ENCODE measurements at regions not wholly inside any gene's neighbourhood (a gene's known extent, or its start where the extent isn't known, plus 50 kb on each side); places are given as distances from the start of the nearest gene placed in this dataset.

- no peak for DNase-seq
These were observed 1082.4 kb upstream of the MAP3K7 start for GRCh38 chr6:91669154-91669870.

- DNase-seq, result no peak
These were observed 1080.7 kb upstream of the MAP3K7 start for GRCh38 chr6:91667596-91667995.

DNA sequence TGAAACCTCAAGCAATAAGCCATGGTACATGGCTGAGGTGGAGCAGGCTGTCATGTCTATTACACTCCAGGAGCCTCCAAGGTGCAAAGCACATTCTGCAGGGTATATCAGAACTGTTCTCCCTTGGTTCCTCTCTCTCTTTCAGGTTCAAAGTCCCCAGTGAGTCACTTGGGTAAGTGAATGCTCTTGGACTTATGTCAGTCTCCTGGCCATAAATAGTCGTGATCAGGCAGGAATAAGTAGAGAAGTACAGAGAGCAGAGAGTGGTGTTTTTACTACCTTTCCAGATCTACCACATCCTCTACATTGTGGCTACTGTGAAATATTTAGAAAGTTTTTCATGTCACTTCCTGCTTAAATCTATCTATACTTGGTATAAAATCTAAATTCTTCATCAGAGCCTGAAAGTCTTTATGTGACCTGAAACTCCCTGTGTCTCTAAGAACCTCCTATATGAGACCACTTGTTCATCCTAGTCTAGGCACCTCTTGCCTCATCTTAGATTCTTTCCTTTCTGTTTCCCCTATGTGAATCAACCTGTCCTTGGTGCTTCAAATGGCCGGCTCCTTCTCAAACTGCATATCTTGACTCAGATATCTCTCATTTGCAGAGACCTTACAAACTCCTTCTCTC lies 1077.6 kb upstream of the MAP3K7 start:
- no peak for DNase-seq

- no peak for DNase-seq
These were observed 1074.0 kb upstream of the MAP3K7 start for GRCh38 chr6:91660893-91661292.

- no peak for DNase-seq
These were observed 1073.0 kb upstream of the MAP3K7 start for GRCh38 chr6:91659891-91660290.

DNA sequence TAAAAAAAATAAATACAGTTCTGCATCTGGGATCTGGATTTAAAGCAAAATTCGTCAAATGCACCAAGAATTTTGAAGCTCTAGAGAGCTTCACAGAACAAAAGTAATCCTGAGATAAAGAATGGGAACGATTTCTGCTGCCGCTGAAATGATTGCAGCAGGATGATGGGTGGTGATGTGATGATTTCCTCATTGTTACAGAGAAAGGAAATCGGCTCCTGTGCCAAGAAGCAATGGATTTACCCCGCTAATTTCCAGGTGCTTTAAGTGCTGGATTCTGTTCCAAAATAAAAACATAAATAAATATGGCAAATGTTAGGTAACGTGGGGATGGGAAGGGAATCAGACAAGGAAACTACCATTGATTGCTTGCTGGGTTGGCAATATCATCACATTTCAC lies 1067.9 kb upstream of the MAP3K7 start:
- DNase-seq, result no peak

DNA sequence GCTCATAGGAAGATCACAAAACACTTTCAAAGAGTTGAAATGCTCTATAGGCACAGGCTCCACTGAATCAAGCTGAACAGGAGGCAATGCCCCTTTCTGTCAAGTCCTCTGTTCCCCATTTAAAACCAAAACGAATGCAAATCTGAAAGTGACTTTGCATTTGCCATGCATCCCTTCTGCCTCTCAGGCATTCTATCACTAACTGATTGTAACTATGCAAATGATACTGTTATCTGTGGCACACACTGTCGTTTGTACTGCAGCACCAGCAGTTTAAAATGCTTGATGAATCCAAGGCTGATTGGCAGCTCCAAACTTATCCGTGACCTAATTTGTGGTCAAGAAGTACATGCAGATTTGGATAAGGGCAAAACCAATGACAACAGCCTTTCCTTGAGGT lies 1067.5 kb upstream of the MAP3K7 start:
- DNase-seq, result no peak

- no peak for DNase-seq
These were observed 1067.0 kb upstream of the MAP3K7 start for GRCh38 chr6:91653895-91654294.

DNA sequence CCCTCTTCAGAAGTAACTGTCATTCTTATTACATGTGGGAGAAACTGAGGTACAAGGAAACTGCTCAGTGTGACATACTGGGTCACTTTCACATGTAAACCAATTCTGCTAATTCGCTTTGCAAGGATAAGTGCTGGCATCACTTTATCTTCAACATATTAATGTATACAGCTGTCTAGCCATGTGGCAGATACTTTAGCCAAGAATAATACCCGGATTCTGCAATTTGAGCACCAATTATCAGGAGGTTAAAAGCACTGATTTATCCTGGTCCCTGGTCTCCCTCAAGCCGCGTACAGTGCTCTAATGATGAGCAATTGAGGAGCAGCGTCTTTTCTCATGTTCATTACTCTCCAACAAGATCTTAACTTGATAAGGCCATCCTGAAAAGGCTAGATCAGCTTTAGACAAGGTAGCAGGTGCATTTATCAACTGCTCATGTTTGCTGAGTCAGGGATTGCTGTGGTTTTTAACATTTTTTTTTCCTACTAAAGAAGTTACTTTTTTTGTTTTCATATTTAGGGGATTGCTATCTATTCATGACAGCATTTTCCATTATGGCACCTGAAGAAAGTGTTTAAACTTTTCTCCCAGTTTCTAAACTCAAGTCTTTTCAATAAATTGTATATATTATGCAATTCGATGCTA lies 1066.3 kb upstream of the MAP3K7 start:
- no peak for DNase-seq

- DNase-seq, result no peak
These were observed 1059.8 kb upstream of the MAP3K7 start for GRCh38 chr6:91646649-91647048.

DNA sequence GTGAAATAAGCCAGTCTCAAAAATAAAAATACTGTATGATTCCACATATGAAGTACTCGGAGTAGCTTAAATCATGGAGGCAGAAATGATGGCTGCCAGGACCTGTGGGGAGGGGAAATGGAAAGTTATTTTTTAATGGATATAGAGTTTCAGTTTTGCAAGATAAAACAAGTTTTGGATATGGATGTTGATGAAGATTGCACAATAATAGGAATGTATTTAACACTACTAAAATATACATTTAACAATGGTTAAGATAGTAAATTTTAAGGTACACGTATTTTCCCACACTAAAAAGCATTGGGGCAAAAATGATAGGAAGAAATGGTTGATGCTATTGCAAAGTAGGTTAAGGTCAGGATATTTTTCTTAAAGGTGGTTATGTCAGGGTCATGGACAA lies 1058.9 kb upstream of the MAP3K7 start:
- no peak for DNase-seq

GRCh38 chr6:91637217-91637616 lies 1050.3 kb upstream of the MAP3K7 start:
- no peak for DNase-seq

- DNase-seq, result no peak
These were observed 1047.9 kb upstream of the MAP3K7 start for GRCh38 chr6:91634791-91635190.

DNA sequence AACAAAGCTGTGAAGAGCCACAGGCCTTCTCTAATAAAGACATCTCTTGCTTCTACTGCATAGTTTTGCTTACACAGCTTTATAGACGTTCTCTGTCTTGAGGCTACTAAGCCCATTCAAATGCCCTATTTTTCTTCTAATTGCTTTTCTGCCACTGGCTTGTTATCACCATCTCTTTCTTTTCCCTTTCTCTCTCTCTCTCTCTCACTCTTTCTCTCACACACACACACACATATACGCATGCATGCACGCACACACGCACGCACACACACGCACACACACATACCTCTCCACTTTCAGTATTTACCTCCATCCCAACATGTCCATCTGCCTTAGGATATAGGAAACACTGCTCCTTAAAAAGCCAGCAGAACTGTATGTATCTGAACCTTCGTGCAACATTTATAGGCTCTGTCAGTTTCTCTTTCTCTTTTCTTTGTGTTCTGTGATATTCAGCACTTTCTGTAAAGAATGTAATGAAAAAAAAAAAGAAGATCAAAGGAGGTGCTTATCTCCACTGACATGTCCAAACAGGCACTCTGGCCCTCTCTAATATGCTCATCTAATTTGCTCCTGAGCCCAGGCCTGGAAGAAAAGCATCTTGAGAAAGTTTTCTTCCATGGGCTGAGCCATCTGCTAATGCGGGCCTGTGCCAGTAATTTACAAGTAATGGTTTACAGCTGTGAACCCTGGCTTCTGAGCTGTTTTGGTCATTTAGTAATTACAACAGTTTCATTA lies 1046.7 kb upstream of the MAP3K7 start:
- no peak for DNase-seq

- DNase-seq, result no peak
These were observed 1045.4 kb upstream of the MAP3K7 start for GRCh38 chr6:91632308-91632707.

DNA sequence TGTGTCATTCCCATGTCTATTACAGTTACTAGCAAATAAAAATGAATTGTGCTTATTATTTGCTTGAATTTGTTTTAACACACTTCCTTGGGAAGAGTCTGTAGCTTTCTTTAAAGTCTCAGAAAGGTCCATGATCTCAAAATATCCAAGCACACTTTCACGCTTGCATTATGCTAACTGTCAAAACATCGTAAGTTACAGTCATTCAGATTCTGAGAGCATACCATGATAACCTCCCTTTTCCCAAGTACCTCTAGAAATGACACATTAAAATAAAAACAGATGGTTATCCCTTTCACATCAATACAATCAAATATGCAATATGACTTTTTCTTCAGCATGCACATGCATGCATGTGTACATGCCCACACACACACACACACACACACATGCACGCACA lies 1044.4 kb upstream of the MAP3K7 start:
- DNase-seq, result no peak

DNA sequence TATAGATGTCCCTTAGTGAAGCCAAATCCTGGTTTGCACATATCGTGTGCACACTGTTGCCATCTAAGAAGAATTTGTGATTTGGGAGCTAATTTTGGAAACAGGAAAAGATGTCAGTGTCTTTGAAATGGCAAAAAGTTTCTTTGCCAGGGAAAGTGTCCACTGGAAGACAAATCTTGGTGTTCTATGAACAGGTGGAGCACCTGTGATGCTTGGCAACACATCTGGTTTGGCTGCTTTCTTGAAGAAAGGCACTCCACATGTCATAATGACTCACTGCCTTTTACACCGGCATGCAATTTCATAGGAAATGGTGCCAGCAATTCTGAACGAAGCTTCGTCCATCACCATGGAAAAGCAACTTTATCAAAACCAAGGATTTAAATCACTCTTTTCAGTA lies 1040.0 kb upstream of the MAP3K7 start:
- DNase-seq, result no peak

DNA sequence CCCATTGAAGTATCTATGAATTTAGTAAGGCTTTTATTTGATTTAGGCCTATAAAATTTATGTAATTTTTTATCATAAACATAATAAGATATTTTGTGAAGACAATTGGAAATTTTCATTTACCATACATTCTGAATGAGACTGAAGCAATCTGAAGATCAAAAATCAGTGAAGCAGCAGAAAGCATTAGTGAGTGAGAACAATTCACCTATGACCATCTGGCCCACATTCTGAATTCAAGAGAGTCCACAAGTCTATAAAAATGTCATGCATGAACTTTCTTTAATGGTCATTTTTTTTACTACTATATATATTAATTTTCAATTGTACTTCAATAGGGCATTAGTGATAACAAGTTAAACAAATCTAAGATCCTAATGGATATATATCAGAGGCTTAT lies 1026.6 kb upstream of the MAP3K7 start:
- no peak for DNase-seq

- DNase-seq, result no peak
These were observed 1024.3 kb upstream of the MAP3K7 start for GRCh38 chr6:91611190-91611589.

GRCh38 chr6:91608428-91608827 lies 1021.6 kb upstream of the MAP3K7 start:
- no peak for DNase-seq

GRCh38 chr6:91606148-91606901 lies 1019.5 kb upstream of the MAP3K7 start:
- no peak for DNase-seq

- no peak for DNase-seq
These were observed 1013.7 kb upstream of the MAP3K7 start for GRCh38 chr6:91600561-91600960.

- DNase-seq, result no peak
These were observed 1003.3 kb upstream of the MAP3K7 start for GRCh38 chr6:91590191-91590590.

Data from stimulated activated CD4-positive, alpha-beta T cell treated with anti-CD3 and anti-CD28 coated beads, Interleukin-2, amount 100 ng/mL, for 24 hours (primary cell).